Thyroid gland (tissue), 4 donors: ENCODE measurements at regions not wholly inside any gene's neighbourhood (a gene's known extent, or its start where the extent isn't known, plus 50 kb on each side); places are given as distances from the start of the nearest gene placed in this dataset.

Experiments
- CTCF ChIP-seq, 6 experiments: fragments of 200-600 bp in 3 of 6; fragments of 450-650 bp in 3 of 6; sonication (generic) in 3 of 6; IDR thresholded peaks; one replicate each; pipeline ENCODE4 v1.5.1; 2016 to 2019; ENCODE audit warnings: antibody characterized with exemption in 6 of 6, mild to moderate bottlenecking in 2 of 6, inconsistent platforms in 1 of 6, moderate library complexity in 1 of 6
- POLR2A ChIP-seq, 2 donors: fragments of 450-650 bp; IDR thresholded peaks; one replicate each; pipeline ENCODE4 v1.6.1; 2017; ENCODE audit warnings: antibody characterized with exemption in 2 of 2, mild to moderate bottlenecking in 2 of 2, moderate library complexity in 1 of 2

GRCh38 chr11:33646168-33646567, 54.5 kb downstream of the C11orf91 start:
- TF ChIP-seq CTCF (IDR thresholded peaks at IDR 0.05), result no peak
- no peak for TF ChIP-seq POLR2A (IDR thresholded peaks at IDR 0.05)
